Nephron progenitor cell (in vitro differentiated cells): ENCODE measurements at regions not wholly inside any gene's neighbourhood (a gene's known extent, or its start where the extent isn't known, plus 50 kb on each side); places are given as distances from the start of the nearest gene placed in this dataset.

Experiments used
- DNase-seq: peaks from one replicate; pipeline ENCODE4 v3.0.0; 2021
- H3K27ac Mint-ChIP-seq: 2 replicates; pipeline ENCODE4 v1.8.0; 2021; ENCODE audit warnings: mild to moderate bottlenecking, moderate library complexity, mixed read lengths
- H3K27me3 Mint-ChIP-seq: 2 replicates; pipeline ENCODE4 v1.8.0; 2021; ENCODE audit warnings: mild to moderate bottlenecking, low read depth, mixed read lengths; ENCODE audit not compliant: poor library complexity
- H3K36me3 Mint-ChIP-seq: 2 replicates; pipeline ENCODE4 v1.8.0; 2021; ENCODE audit warnings: low read depth, mixed read lengths
- H3K4me1 Mint-ChIP-seq: 2 replicates; pipeline ENCODE4 v1.8.0; 2021; ENCODE audit warnings: mixed read lengths
- H3K4me3 Mint-ChIP-seq: 2 replicates; pipeline ENCODE4 v1.8.0; 2021; ENCODE audit warnings: mild to moderate bottlenecking, moderate library complexity, mixed read lengths
- H3K9me3 Mint-ChIP-seq: 2 replicates; pipeline ENCODE4 v1.8.0; 2021; ENCODE audit warnings: mild to moderate bottlenecking, moderate library complexity, mixed read lengths
- CTCF ChIP-seq: fragments of 200-600 bp; sonication (generic); IDR thresholded peaks from 2 replicates; pipeline ENCODE4 v1.5.0; 2021; ENCODE audit warnings: antibody characterized with exemption

- TF ChIP-seq CTCF: no peak
- Mint-ChIP-seq H3K27me3 (peaks cover 7% of the 10 kb centered on the region), H3K4me1 (peaks cover 6% of the 10 kb centered on the region), H3K27ac (no peak overlapping the region), H3K4me3 (no peak overlapping the region), H3K36me3 (peaks cover 12% of the 10 kb centered on the region), H3K9me3 (peaks cover 20% of the 10 kb centered on the region)
- no peak for DNase-seq
Measured at GRCh38 chr12:93944911-93945310, 203.5 kb upstream of the PLXNC1 start.

- peaks cover 7% of the 10 kb centered on the region for H3K27me3 Mint-ChIP-seq
- DNase-seq: no peak
- peaks cover 16% of the 10 kb centered on the region for H3K36me3 Mint-ChIP-seq
- no peak for TF ChIP-seq CTCF
- peaks cover 30% of the 10 kb centered on the region for H3K9me3 Mint-ChIP-seq
- H3K4me1 Mint-ChIP-seq: peaks cover 6% of the 10 kb centered on the region
- H3K27ac Mint-ChIP-seq: no peak overlapping the region
- H3K4me3 Mint-ChIP-seq: no peak overlapping the region
Measured at GRCh38 chr12:93946542-93947150, 201.7 kb upstream of the PLXNC1 start.

GRCh38 chr12:93947486-93947885, 200.9 kb upstream of the PLXNC1 start:
- Mint-ChIP-seq H3K9me3 (peaks cover 30% of the 10 kb centered on the region), H3K4me3 (no peak overlapping the region), H3K4me1 (peaks cover 6% of the 10 kb centered on the region), H3K27ac (no peak overlapping the region), H3K36me3 (peaks cover 16% of the 10 kb centered on the region), H3K27me3 (peaks cover 7% of the 10 kb centered on the region)
- no peak for DNase-seq
- no peak for TF ChIP-seq CTCF

- Mint-ChIP-seq H3K9me3 (peaks cover 31% of the 10 kb centered on the region), H3K27ac (no peak overlapping the region), H3K4me3 (no peak overlapping the region), H3K36me3 (peaks cover 16% of the 10 kb centered on the region), H3K27me3 (peaks cover 3% of the 10 kb centered on the region), H3K4me1 (no peaks in the 10 kb centered on the region)
- no peak for DNase-seq
- no peak for TF ChIP-seq CTCF
Measured at GRCh38 chr12:93950311-93950710, 198.1 kb upstream of the PLXNC1 start.

GRCh38 chr12:93954166-93955112, 193.9 kb upstream of the PLXNC1 start:
- Mint-ChIP-seq H3K36me3 (peaks cover 9% of the 10 kb centered on the region), H3K9me3 (peaks cover 36% of the 10 kb centered on the region), H3K4me3 (no peak overlapping the region), H3K4me1 (no peaks in the 10 kb centered on the region), H3K27me3 (peaks cover 3% of the 10 kb centered on the region), H3K27ac (no peak overlapping the region)
- TF ChIP-seq CTCF: no peak
- no peak for DNase-seq
